Esophagus muscularis mucosa (tissue), 4 donors: ENCODE measurements at regions not wholly inside any gene's neighbourhood (a gene's known extent, or its start where the extent isn't known, plus 50 kb on each side); places are given as distances from the start of the nearest gene placed in this dataset.

ENCODE experiments used
- DNase-seq: peaks from one replicate; pipeline ENCODE4 v3.0.0-alpha.2; 2017; ENCODE audit errors: extremely low spot score
- H3K27ac ChIP-seq, 4 donors: fragments of 200-600 bp; sonication (generic); replicated peaks in 1 of 4; 1 replicate in 3 of 4; 2 replicates in 1 of 4; pipeline ENCODE4 v1.5.1; 2016 to 2019; ENCODE audit warnings: mild to moderate bottlenecking in 1 of 4
- H3K27me3 ChIP-seq, 4 donors: fragments of 200-600 bp; sonication (generic); one replicate each; pipeline versions ENCODE4 v1.5.1 to v1.6.0; 2016 to 2019
- H3K36me3 ChIP-seq, 4 donors: fragments of 200-600 bp; sonication (generic); one replicate each; pipeline ENCODE4 v1.5.1; 2016 to 2019
- H3K4me1 ChIP-seq, 4 donors: fragments of 200-600 bp; sonication (generic); one replicate each; pipeline ENCODE4 v1.5.1; 2016 to 2019
- H3K4me3 ChIP-seq, 4 donors: fragments of 200-600 bp; sonication (generic); 1 replicate in 2 of 4; 2 replicates in 2 of 4; pipeline ENCODE4 v1.5.1; 2016 to 2019; ENCODE audit warnings: mild to moderate bottlenecking in 4 of 4, moderate library complexity in 1 of 4
- H3K9me3 ChIP-seq, 4 donors: fragments of 200-600 bp; sonication (generic); 1 replicate in 3 of 4; 2 replicates in 1 of 4; pipeline ENCODE4 v1.5.1; 2016 to 2019
- EP300 ChIP-seq: sonication (generic); formaldehyde crosslinking; IDR thresholded peaks from one replicate; pipeline ENCODE4 v1.6.1; 2017; ENCODE audit warnings: antibody characterized with exemption
- POLR2A ChIP-seq: fragments of 450-650 bp; IDR thresholded peaks from one replicate; pipeline ENCODE4 v1.6.1; 2017; ENCODE audit warnings: antibody characterized with exemption, moderate library complexity, mild to moderate bottlenecking, low read depth
- POLR2AphosphoS5 ChIP-seq, 2 donors: sonication (generic); formaldehyde crosslinking; IDR thresholded peaks; one replicate each; pipeline ENCODE4 v1.6.1; 2017; ENCODE audit warnings: antibody characterized with exemption in 2 of 2
- WGBS: methylation state at CpG from one replicate; pipeline ENCODE4 v1.1.5; 2018; 5-methylcytosine and 5-hydroxymethylcytosine counted together
- intact Hi-C: fragments of 100-400 bp; cut with DNase I; formaldehyde crosslinking; loops from one replicate; pipeline ENCODE4 v1.15.1; 2023
- TF ChIP-seq, protein P1 (sequence below), 3 experiments: fragments of 200-600 bp in 2 of 3; fragments of 450-650 bp in 1 of 3; sonication (generic) in 2 of 3; IDR thresholded peaks; one replicate each; pipeline ENCODE4 v1.5.1; 2017 to 2019; ENCODE audit warnings: antibody characterized with exemption in 3 of 3, mild to moderate bottlenecking in 2 of 3, moderate library complexity in 1 of 3

DNA sequence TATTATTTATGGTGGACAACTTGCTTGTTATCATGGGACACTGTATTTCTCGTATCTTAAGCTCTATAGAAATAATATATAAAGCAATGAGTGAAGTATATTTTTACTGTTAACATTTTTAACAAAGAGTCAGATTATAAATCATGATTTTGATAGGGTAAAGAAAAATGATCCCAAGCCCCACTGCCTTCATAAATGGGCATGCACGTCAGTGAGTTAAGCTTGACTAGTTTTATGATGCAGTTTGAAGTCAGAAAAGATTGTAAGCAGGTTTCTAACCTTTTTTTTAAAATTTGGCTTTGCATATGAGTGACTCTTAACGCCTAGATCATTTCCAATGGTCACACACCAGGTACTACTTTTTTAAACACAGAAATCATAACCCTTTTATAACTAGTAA, 152.8 kb downstream of the GNAT3 start:
- H3K4me1 ChIP-seq: no peaks in the 10 kb centered on the region
- no peak for DNase-seq
- H3K36me3 ChIP-seq: no peaks in the 10 kb centered on the region
- H3K4me3 ChIP-seq: no peak overlapping the region
- 79% methylated on average over 3 of the region's 3 CpGs for WGBS
- intact Hi-C loops: no loop called here
- TF ChIP-seq POLR2AphosphoS5 (IDR thresholded peaks at IDR 0.05) (no peak), POLR2A (no peak), EP300 (no peak)
- TF ChIP-seq, protein P1, sequence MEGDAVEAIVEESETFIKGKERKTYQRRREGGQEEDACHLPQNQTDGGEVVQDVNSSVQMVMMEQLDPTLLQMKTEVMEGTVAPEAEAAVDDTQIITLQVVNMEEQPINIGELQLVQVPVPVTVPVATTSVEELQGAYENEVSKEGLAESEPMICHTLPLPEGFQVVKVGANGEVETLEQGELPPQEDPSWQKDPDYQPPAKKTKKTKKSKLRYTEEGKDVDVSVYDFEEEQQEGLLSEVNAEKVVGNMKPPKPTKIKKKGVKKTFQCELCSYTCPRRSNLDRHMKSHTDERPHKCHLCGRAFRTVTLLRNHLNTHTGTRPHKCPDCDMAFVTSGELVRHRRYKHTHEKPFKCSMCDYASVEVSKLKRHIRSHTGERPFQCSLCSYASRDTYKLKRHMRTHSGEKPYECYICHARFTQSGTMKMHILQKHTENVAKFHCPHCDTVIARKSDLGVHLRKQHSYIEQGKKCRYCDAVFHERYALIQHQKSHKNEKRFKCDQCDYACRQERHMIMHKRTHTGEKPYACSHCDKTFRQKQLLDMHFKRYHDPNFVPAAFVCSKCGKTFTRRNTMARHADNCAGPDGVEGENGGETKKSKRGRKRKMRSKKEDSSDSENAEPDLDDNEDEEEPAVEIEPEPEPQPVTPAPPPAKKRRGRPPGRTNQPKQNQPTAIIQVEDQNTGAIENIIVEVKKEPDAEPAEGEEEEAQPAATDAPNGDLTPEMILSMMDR (IDR thresholded peaks at IDR 0.05): no peak
- no peak overlapping the region for H3K27ac ChIP-seq
- no peaks in the 10 kb centered on the region for H3K9me3 ChIP-seq
- H3K27me3 ChIP-seq: no peaks in the 10 kb centered on the region

DNA sequence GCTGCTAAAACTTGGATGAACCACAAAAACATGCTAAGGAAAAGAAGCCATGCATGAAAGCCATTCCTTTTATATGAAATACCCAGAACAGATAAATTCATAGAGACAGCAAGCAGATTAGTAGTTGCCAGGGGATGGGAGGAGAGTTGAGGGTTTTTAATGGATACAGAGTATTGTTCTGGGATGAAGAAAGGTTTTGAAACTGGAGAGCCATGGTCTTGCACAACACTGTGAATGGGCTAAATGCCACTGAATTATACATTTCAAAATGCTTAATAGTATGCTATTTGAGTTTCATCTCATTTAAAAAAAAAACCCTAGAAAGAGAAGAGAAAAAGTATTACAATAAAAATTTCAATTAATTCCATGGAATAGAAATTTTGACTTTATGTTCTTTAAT, 154.3 kb downstream of the GNAT3 start:
- TF ChIP-seq POLR2A: no peak
- DNase-seq: no peak

DNA sequence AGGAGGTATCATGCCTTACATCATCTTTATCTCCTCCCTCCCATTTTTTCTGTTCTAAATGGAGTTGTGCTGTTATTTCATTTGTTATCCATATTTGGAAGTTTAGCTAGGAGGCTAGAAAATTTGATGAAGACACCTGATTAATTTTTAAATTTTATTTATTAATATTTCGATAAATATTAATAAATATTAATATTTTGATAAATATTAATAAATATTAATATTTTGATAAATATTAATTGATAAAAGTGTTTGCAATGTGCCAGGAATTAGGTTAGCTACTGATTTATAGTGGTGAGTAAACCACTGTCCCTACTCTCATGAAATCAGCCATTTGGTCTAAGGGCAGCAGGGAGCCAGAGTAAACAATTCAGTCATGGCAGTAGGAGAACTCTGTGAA, 161.4 kb downstream of the GNAT3 start:
- Histone ChIP-seq H3K36me3 (no peaks in the 10 kb centered on the region), H3K27ac (no peak overlapping the region), H3K9me3 (no peaks in the 10 kb centered on the region), H3K4me3 (no peak overlapping the region), H3K4me1 (peaks cover 0 to 21% (median 15%) of the 10 kb centered on the region in 4 donors), H3K27me3 (no peaks in the 10 kb centered on the region)
- WGBS: 95% methylated on average over 1 of the region's 1 CpG
- intact Hi-C loops: no loop called here
- no peak for DNase-seq
- TF ChIP-seq, protein P1 (IDR thresholded peaks at IDR 0.05): no peak
- TF ChIP-seq EP300: no peak
- TF ChIP-seq POLR2A: no peak
- TF ChIP-seq POLR2AphosphoS5 (IDR thresholded peaks at IDR 0.05): no peak

More for the DNA sequence above, 154.3 kb downstream of the GNAT3 start:
- H3K4me3 ChIP-seq: no peak overlapping the region
- H3K27me3 ChIP-seq: no peaks in the 10 kb centered on the region
- no peaks in the 10 kb centered on the region for H3K36me3 ChIP-seq
- intact Hi-C loops: no loop called here
- H3K9me3 ChIP-seq: no peaks in the 10 kb centered on the region
- H3K4me1 ChIP-seq: no peaks in the 10 kb centered on the region
- no peak overlapping the region for H3K27ac ChIP-seq

DNA sequence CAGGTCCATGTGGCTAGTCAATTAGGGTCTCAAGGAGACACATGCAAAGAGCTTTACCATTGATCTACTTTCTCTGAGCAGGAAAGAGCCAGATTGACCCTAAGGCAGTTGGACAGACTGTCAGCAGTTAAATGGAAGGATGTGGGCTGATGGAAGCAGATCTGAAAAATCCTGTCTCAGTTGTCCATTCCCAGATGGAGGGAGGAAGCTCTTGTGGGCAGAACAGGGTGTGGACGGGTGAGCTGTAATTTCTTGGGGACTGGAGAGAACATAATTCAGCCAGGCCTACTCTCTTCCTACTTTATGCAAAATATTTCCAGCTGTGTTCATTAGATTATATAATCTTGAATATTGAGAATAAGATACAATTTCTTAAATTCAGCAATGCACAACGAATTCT, 163.6 kb downstream of the GNAT3 start:
- intact Hi-C loops: no loop called here
- H3K27me3 ChIP-seq: no peaks in the 10 kb centered on the region
- no peaks in the 10 kb centered on the region for H3K36me3 ChIP-seq
- H3K4me1 ChIP-seq: peaks cover 0 to 21% (median 15%) of the 10 kb centered on the region in 4 donors
- no peak for DNase-seq
- no peak overlapping the region for H3K4me3 ChIP-seq
- no peak overlapping the region for H3K27ac ChIP-seq
- H3K9me3 ChIP-seq: no peaks in the 10 kb centered on the region
- TF ChIP-seq, protein P1 (IDR thresholded peaks at IDR 0.05): no peak
- TF ChIP-seq POLR2A: no peak
- TF ChIP-seq POLR2AphosphoS5 (IDR thresholded peaks at IDR 0.05): no peak
- no peak for TF ChIP-seq EP300
- WGBS: 79% methylated on average over 2 of the region's 2 CpGs

DNA sequence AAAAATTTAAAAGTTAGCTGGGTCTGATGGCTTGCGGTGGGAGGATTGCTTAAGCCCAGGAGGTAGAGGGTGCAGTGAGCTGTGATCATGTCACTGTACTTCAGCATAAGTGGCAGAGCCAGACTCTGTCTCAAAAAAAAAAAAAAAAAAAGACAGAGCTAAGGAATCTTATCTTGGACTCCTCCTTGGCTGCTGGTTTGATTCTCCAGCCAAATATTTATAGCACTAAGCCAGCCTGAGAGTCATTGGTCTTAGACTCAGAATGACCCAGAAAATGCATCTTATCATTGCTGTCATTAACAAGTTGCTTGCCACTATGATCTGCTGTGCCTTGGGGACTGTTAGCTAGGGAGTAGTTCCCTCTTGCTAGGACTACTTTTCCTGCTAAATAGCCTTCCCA, 164.7 kb downstream of the GNAT3 start:
- Histone ChIP-seq H3K4me1 (peaks cover 0 to 21% (median 15%) of the 10 kb centered on the region in 4 donors), H3K36me3 (no peaks in the 10 kb centered on the region), H3K4me3 (no peak overlapping the region), H3K27ac (no peak overlapping the region), H3K27me3 (no peaks in the 10 kb centered on the region), H3K9me3 (no peaks in the 10 kb centered on the region)
- WGBS: 100% methylated on average over 1 of the region's 1 CpG
- intact Hi-C loops: no loop called here
- no peak for DNase-seq
- TF ChIP-seq POLR2AphosphoS5 (IDR thresholded peaks at IDR 0.05): no peak
- TF ChIP-seq EP300: no peak
- TF ChIP-seq POLR2A: no peak

DNA sequence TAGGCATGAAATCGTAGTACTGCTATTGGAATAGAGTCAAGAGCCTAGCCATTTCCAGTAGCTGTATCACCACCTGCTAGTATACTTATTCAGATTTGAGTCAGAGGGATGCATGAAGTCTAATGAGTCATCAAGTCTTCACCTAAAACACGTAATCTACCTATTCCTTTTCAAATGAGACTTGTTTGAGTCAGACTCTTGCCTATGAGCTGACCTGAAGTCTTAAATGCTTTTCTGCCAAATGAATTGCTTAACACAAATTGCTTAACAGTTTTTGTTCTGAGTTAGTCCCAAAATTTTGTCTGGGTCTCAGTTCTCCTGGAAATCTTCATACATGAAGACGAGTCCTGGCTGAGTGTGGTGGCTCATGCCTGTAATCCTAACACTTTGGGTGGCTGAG, 165.2 kb downstream of the GNAT3 start:
- DNase-seq: no peak
- Histone ChIP-seq H3K27me3 (no peaks in the 10 kb centered on the region), H3K4me1 (peaks cover 0 to 21% (median 15%) of the 10 kb centered on the region in 4 donors), H3K36me3 (no peaks in the 10 kb centered on the region), H3K27ac (no peak overlapping the region), H3K9me3 (no peaks in the 10 kb centered on the region), H3K4me3 (no peak overlapping the region)
- TF ChIP-seq POLR2AphosphoS5 (IDR thresholded peaks at IDR 0.05) (peak in 1 of 2 donors; percentile 9), EP300 (no peak)
- 72% methylated on average over 3 of the region's 3 CpGs for WGBS
- intact Hi-C loops: no loop called here
